GM23248 (cell line): ENCODE measurements at regions not wholly inside any gene's neighbourhood (a gene's known extent, or its start where the extent isn't known, plus 50 kb on each side); places are given as distances from the start of the nearest gene placed in this dataset.

Experiments used
- DNase-seq: peaks from one replicate; pipeline ENCODE4 v3.0.0-alpha.2; 2015
- H2AFZ ChIP-seq: fragments of 200-600 bp; sonication (generic); 2 replicates; pipeline ENCODE4 v1.6.1; 2016; ENCODE audit warnings: antibody characterized with exemption
- H3F3A ChIP-seq: fragments of 200-600 bp; sonication (generic); 2 replicates; pipeline ENCODE4 v1.6.1; 2016; ENCODE audit warnings: mild to moderate bottlenecking, antibody characterized with exemption, mixed run types; ENCODE audit not compliant: insufficient read depth
- H3K27ac ChIP-seq: fragments of 200-600 bp; sonication (generic); 2 replicates; pipeline ENCODE4 v1.5.1; 2016; ENCODE audit warnings: mild to moderate bottlenecking
- H3K27me3 ChIP-seq: fragments of 200-600 bp; sonication (generic); replicated peaks from 2 replicates; pipeline ENCODE4 v1.6.1; 2016; ENCODE audit warnings: mild to moderate bottlenecking; ENCODE audit not compliant: insufficient read depth
- H3K36me3 ChIP-seq: fragments of 200-600 bp; sonication (generic); 2 replicates; pipeline ENCODE4 v1.6.1; 2016; ENCODE audit warnings: low read depth, mild to moderate bottlenecking
- H3K4me1 ChIP-seq: fragments of 200-600 bp; sonication (generic); 2 replicates; pipeline ENCODE4 v1.6.1; 2016; ENCODE audit warnings: mild to moderate bottlenecking; ENCODE audit not compliant: insufficient read depth
- H3K4me2 ChIP-seq: fragments of 200-600 bp; sonication (generic); one replicate; pipeline ENCODE4 v1.6.1; 2016; ENCODE audit warnings: mild to moderate bottlenecking; ENCODE audit not compliant: unreplicated experiment
- H3K4me3 ChIP-seq: fragments of 200-600 bp; sonication (generic); 2 replicates; pipeline ENCODE4 v1.5.1; 2016; ENCODE audit warnings: mild to moderate bottlenecking
- H3K79me2 ChIP-seq: fragments of 200-600 bp; sonication (generic); 2 replicates; pipeline ENCODE4 v1.6.1; 2016; ENCODE audit warnings: mild to moderate bottlenecking; ENCODE audit not compliant: insufficient read depth
- H3K9ac ChIP-seq: fragments of 200-600 bp; sonication (generic); 2 replicates; pipeline ENCODE4 v1.6.1; 2016; ENCODE audit warnings: mild to moderate bottlenecking
- H3K9me2 ChIP-seq: fragments of 200-600 bp; sonication (generic); 2 replicates; pipeline ENCODE4 v1.6.1; 2016; ENCODE audit warnings: mixed run types, mild to moderate bottlenecking, moderate library complexity; ENCODE audit not compliant: insufficient read depth
- H3K9me3 ChIP-seq: fragments of 200-600 bp; sonication (generic); one replicate; pipeline ENCODE4 v1.6.1; 2017; ENCODE audit warnings: low read depth
- H4K20me1 ChIP-seq: fragments of 200-600 bp; sonication (generic); 2 replicates; pipeline ENCODE4 v1.6.0; 2016; ENCODE audit not compliant: insufficient read depth
- EZH2 ChIP-seq: fragments of 200-600 bp; sonication (generic); IDR thresholded peaks from 2 replicates; pipeline ENCODE4 v1.6.1; 2018; ENCODE audit warnings: antibody characterized with exemption, mild to moderate bottlenecking; ENCODE audit not compliant: insufficient read depth, poor library complexity, severe bottlenecking
- EZH2phosphoT487 ChIP-seq: fragments of 200-600 bp; sonication (generic); IDR thresholded peaks from 2 replicates; pipeline ENCODE4 v1.6.1; 2018; ENCODE audit warnings: antibody characterized with exemption, moderate library complexity, mild to moderate bottlenecking, low read depth; ENCODE audit not compliant: insufficient read depth
- WGBS, 2 experiments: methylation state at CpG; one replicate each; pipeline ENCODE4 v1.1.6; 2015 to 2017; ENCODE audit warnings: low lambda C conversion rate in 2 of 2, low coverage in 1 of 2; ENCODE audit errors: missing lambda C conversion rate in 2 of 2; 5-methylcytosine and 5-hydroxymethylcytosine counted together
- in situ Hi-C: fragments of 300-500 bp; cut with MboI; formaldehyde crosslinking; loops from 2 replicates; pipeline ENCODE4 v1.15.0; 2020

DNA sequence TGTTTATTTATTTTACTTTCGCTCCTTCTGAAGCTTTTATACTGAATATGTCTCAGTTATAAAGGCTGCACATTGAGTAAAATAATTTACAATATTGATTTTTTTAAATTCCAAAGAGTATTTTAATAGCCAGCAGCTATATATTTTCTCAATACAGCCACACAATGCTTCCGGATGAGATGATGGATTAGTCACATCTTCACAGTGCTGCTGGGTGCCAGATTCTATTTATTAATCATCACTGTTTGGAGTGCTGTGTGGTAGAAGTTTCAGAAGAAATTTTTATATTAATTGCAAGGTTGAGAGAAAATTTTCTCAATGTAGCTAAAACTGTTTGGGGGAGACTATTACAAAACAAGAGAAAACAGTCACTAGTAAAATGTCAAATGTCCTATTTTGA, 989.8 kb downstream of the TLE4 start:
- Histone ChIP-seq H3K27ac (no peak overlapping the region), H3K4me3 (no peak overlapping the region), H3K36me3 (no peaks in the 10 kb centered on the region), H3K79me2 (no peaks in the 10 kb centered on the region), H3K4me2 (no peak overlapping the region), H3K9me3 (no peaks in the 10 kb centered on the region), H2AFZ (no peak overlapping the region), H3K4me1 (no peaks in the 10 kb centered on the region), H4K20me1 (no peaks in the 10 kb centered on the region), H3K9me2 (no peaks in the 10 kb centered on the region), H3K9ac (no peak overlapping the region), H3F3A (no peaks in the 10 kb centered on the region), H3K27me3 (no peaks in the 10 kb centered on the region)
- WGBS, 2 experiments, result 26 to 43% methylated on average over 2 of the region's 2 CpGs
- in situ Hi-C loops, result no loop called here
- TF ChIP-seq EZH2 (no peak), EZH2phosphoT487 (no peak)
- no peak for DNase-seq

DNA sequence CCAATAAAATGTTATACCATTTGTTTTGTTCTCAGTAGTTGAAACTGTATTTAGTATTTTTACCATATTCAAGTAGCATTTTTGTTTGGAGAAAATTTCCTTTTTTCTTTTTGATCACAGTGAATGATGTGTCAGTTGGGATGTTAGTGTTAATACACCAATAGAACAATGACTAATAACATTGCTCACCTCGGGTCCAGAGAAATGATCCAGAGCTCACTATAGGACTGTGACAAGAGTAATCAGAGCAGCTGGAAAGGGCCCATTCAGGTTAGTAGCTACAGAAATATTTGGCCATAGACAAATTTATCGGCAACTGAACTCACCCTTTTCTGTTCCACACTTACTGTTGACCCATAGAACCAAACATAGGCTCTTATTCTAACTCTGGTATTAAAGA, 989.2 kb downstream of the TLE4 start:
- H3K4me1 ChIP-seq, result no peaks in the 10 kb centered on the region
- in situ Hi-C loops, result no loop called here
- no peak overlapping the region for H3K27ac ChIP-seq
- H3K4me3 ChIP-seq, result no peak overlapping the region
- no peak overlapping the region for H3K4me2 ChIP-seq
- WGBS, 2 experiments, result 54 to 55% methylated on average over 2 of the region's 2 CpGs
- H3K79me2 ChIP-seq, result no peaks in the 10 kb centered on the region
- no peaks in the 10 kb centered on the region for H3F3A ChIP-seq
- no peaks in the 10 kb centered on the region for H4K20me1 ChIP-seq
- no peak overlapping the region for H2AFZ ChIP-seq
- H3K9ac ChIP-seq, result no peak overlapping the region
- no peak for TF ChIP-seq EZH2
- TF ChIP-seq EZH2phosphoT487, result no peak
- H3K27me3 ChIP-seq, result no peaks in the 10 kb centered on the region
- H3K9me2 ChIP-seq, result no peaks in the 10 kb centered on the region
- H3K9me3 ChIP-seq, result no peaks in the 10 kb centered on the region
- DNase-seq, result no peak
- no peaks in the 10 kb centered on the region for H3K36me3 ChIP-seq

DNA sequence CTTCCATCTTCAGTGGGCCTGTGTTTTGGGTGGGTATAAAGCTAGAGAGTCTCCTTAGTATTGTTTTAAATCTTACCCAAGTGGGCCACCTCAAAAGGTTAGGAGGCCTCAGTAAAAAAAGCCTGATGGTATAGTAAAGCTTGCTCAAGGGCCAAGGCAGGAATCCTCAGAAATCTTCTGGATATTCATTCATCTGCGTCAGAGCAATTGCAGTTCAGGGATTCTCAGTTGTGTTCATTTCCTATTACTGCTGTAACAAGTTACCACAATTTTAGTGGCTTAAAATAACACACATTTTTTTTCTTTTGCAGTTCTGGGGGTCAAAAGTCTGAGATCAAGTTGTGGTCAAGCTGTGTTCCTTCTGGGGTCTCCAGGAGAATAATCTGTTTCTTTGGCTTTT, 985.5 kb downstream of the TLE4 start:
- no peak overlapping the region for H3K9ac ChIP-seq
- in situ Hi-C loops, result no loop called here
- H3F3A ChIP-seq, result no peaks in the 10 kb centered on the region
- H4K20me1 ChIP-seq, result no peaks in the 10 kb centered on the region
- TF ChIP-seq EZH2phosphoT487 (no peak), EZH2 (no peak)
- no peak overlapping the region for H2AFZ ChIP-seq
- no peaks in the 10 kb centered on the region for H3K27me3 ChIP-seq
- 67 to 68% methylated on average over 1 of the region's 1 CpG for WGBS, 2 experiments
- H3K36me3 ChIP-seq, result no peaks in the 10 kb centered on the region
- H3K9me2 ChIP-seq, result no peaks in the 10 kb centered on the region
- no peak overlapping the region for H3K27ac ChIP-seq
- no peak overlapping the region for H3K4me2 ChIP-seq
- DNase-seq, result no peak
- no peaks in the 10 kb centered on the region for H3K4me1 ChIP-seq
- H3K79me2 ChIP-seq, result no peaks in the 10 kb centered on the region
- no peaks in the 10 kb centered on the region for H3K9me3 ChIP-seq
- no peak overlapping the region for H3K4me3 ChIP-seq

DNA sequence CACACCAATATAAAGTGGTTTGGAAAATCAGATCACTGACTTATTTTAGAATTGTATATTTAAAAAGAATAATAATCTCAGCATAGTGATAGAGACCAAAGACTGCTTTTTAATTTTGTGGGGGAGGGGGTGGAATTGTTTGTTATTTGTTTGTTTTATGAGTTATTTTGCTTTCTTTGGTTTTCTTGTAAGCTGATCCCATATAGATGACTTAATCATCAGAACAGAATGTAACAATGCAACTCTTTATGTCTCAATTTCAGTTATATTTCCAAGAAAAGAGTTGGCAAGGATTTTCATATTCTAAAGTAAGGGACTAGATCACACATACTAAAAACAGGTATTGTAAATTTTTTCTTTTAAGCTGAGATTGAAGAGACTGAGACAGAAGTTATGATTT, 984.9 kb downstream of the TLE4 start:
- Histone ChIP-seq H3K9me3 (no peaks in the 10 kb centered on the region), H3K36me3 (no peaks in the 10 kb centered on the region), H3K27me3 (no peaks in the 10 kb centered on the region), H3K9ac (no peak overlapping the region), H3F3A (no peaks in the 10 kb centered on the region), H4K20me1 (no peaks in the 10 kb centered on the region), H3K4me2 (no peak overlapping the region), H3K9me2 (no peaks in the 10 kb centered on the region), H2AFZ (no peak overlapping the region), H3K27ac (no peak overlapping the region), H3K4me1 (no peaks in the 10 kb centered on the region), H3K4me3 (no peak overlapping the region), H3K79me2 (no peaks in the 10 kb centered on the region)
- in situ Hi-C loops, result no loop called here
- DNase-seq, result no peak
- no peak for TF ChIP-seq EZH2phosphoT487
- TF ChIP-seq EZH2, result no peak

DNA sequence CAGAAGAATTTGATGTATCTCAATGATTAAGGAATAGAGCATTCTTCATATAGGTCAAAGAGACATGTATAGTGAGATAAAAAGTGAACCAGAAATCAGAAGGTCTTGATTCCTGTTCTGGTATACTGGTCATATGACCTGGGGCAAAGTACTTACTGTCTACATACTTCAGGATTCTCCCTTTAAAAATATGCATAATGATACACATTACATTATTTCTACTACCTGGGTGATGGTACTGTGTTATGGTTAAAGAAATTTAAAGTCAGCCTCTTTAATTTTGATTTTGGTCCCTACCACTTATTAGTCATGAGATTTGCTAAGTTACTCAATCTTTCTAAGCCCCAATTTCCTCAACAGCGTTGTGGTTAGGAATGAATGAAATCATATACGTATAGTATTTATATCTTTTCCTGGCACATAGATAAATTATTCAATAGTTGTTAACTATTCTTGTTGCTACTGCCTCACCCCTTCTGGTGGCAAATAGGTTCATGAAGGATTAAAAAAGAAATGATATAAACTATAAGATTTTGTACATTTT, 984.1 kb downstream of the TLE4 start:
- no peaks in the 10 kb centered on the region for H3F3A ChIP-seq
- no peaks in the 10 kb centered on the region for H4K20me1 ChIP-seq
- DNase-seq, result no peak
- no peaks in the 10 kb centered on the region for H3K27me3 ChIP-seq
- no peak overlapping the region for H2AFZ ChIP-seq
- no peaks in the 10 kb centered on the region for H3K36me3 ChIP-seq
- no peak overlapping the region for H3K4me2 ChIP-seq
- in situ Hi-C loops, result no loop called here
- H3K9me2 ChIP-seq, result no peaks in the 10 kb centered on the region
- no peak overlapping the region for H3K27ac ChIP-seq
- no peaks in the 10 kb centered on the region for H3K4me1 ChIP-seq
- H3K9me3 ChIP-seq, result no peaks in the 10 kb centered on the region
- H3K79me2 ChIP-seq, result no peaks in the 10 kb centered on the region
- H3K9ac ChIP-seq, result no peak overlapping the region
- H3K4me3 ChIP-seq, result no peak overlapping the region
- TF ChIP-seq EZH2phosphoT487 (no peak), EZH2 (no peak)
- WGBS, 2 experiments, result 16% methylated on average over 2 of the region's 2 CpGs
